Hepatocyte (in vitro differentiated cells): ENCODE measurements at regions not wholly inside any gene's neighbourhood (a gene's known extent, or its start where the extent isn't known, plus 50 kb on each side); places are given as distances from the start of the nearest gene placed in this dataset.

ENCODE experiments used
- DNase-seq: peaks from one replicate; pipeline ENCODE4 v3.0.0-alpha.2; 2016; ENCODE audit warnings: low spot score
- H2AFZ ChIP-seq: fragments of 200-600 bp; sonication (generic); 2 replicates; pipeline ENCODE4 v1.6.0; 2016; ENCODE audit warnings: antibody characterized with exemption, mild to moderate bottlenecking
- H3K27ac ChIP-seq: fragments of 200-600 bp; sonication (generic); 2 replicates; pipeline ENCODE4 v1.5.1; 2016; ENCODE audit warnings: mild to moderate bottlenecking
- H3K27me3 ChIP-seq: fragments of 200-600 bp; sonication (generic); 2 replicates; pipeline ENCODE4 v1.6.1; 2016
- H3K36me3 ChIP-seq: fragments of 200-600 bp; sonication (generic); replicated peaks from 2 replicates; pipeline ENCODE4 v1.5.1; 2016; ENCODE audit warnings: low read depth; ENCODE audit not compliant: insufficient read depth
- H3K4me1 ChIP-seq: fragments of 200-600 bp; sonication (generic); 2 replicates; pipeline ENCODE4 v1.5.1; 2016; ENCODE audit warnings: mild to moderate bottlenecking, moderate library complexity; ENCODE audit not compliant: insufficient read depth
- H3K4me2 ChIP-seq: fragments of 200-600 bp; sonication (generic); 2 replicates; pipeline ENCODE4 v1.6.0; 2016
- H3K4me3 ChIP-seq: fragments of 200-600 bp; sonication (generic); 2 replicates; pipeline ENCODE4 v1.5.1; 2016; ENCODE audit warnings: mild to moderate bottlenecking
- H3K79me2 ChIP-seq: fragments of 200-600 bp; sonication (generic); 2 replicates; pipeline ENCODE4 v1.6.0; 2017; ENCODE audit warnings: mild to moderate bottlenecking
- H3K9me2 ChIP-seq: fragments of 200-600 bp; sonication (generic); replicated peaks from 2 replicates; pipeline ENCODE4 v1.6.0; 2017; ENCODE audit warnings: mild to moderate bottlenecking; ENCODE audit not compliant: insufficient read depth
- H3K9me3 ChIP-seq: fragments of 200-600 bp; sonication (generic); 2 replicates; pipeline ENCODE4 v1.5.1; 2016; ENCODE audit warnings: low read depth, mild to moderate bottlenecking
- H4K20me1 ChIP-seq: fragments of 200-600 bp; sonication (generic); 2 replicates; pipeline ENCODE4 v1.6.0; 2016; ENCODE audit warnings: mild to moderate bottlenecking; ENCODE audit not compliant: insufficient read depth, poor library complexity, severe bottlenecking
- EZH2 ChIP-seq: fragments of 200-600 bp; sonication (generic); IDR thresholded peaks from 2 replicates; pipeline ENCODE4 v1.6.1; 2016; ENCODE audit warnings: antibody characterized with exemption, mild to moderate bottlenecking, borderline replicate concordance
- EZH2phosphoT487 ChIP-seq: fragments of 200-600 bp; sonication (generic); IDR thresholded peaks from one replicate; pipeline ENCODE4 v1.6.1; 2018; ENCODE audit warnings: antibody characterized with exemption, mild to moderate bottlenecking, low read depth, moderate library complexity; ENCODE audit not compliant: unreplicated experiment, severe bottlenecking
- WGBS: methylation state at CpG from one replicate; pipeline ENCODE4 v1.1.6; 2016; ENCODE audit warnings: low lambda C conversion rate; ENCODE audit errors: missing lambda C conversion rate; 5-methylcytosine and 5-hydroxymethylcytosine counted together
- TF ChIP-seq, protein P1 (sequence below): fragments of 200-600 bp; sonication (generic); IDR thresholded peaks from 2 replicates; pipeline ENCODE4 v1.5.1; 2016; ENCODE audit warnings: antibody characterized with exemption, mild to moderate bottlenecking; ENCODE audit not compliant: poor library complexity

DNA sequence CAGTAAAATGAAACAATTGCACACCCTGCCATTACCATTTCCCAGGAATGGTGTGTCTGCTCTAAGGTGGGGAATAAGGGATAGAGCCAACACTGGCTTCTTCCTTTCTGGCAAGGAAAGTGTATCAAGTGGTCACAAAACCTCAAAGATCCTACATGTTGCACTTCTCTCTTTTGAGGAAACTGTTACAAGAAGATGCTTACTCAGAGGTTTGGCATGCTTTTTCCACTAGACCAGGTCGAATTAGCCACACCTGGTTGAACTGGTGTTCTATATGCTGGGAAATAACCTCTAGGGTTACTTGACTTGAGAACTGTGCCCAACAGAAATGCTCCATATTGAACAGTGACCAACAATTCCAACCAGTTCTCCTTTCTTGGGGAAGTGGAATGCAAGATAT is 102.9 kb downstream of the LRRN1 start:
- Histone ChIP-seq H3K27ac (no peak overlapping the region), H3K9me3 (no peaks in the 10 kb centered on the region), H3K4me3 (no peak overlapping the region), H3K27me3 (no peaks in the 10 kb centered on the region), H2AFZ (no peak overlapping the region), H3K79me2 (no peaks in the 10 kb centered on the region), H4K20me1 (no peaks in the 10 kb centered on the region), H3K4me1 (no peaks in the 10 kb centered on the region), H3K9me2 (no peaks in the 10 kb centered on the region), H3K36me3 (no peaks in the 10 kb centered on the region), H3K4me2 (no peak overlapping the region)
- TF ChIP-seq, protein P1, sequence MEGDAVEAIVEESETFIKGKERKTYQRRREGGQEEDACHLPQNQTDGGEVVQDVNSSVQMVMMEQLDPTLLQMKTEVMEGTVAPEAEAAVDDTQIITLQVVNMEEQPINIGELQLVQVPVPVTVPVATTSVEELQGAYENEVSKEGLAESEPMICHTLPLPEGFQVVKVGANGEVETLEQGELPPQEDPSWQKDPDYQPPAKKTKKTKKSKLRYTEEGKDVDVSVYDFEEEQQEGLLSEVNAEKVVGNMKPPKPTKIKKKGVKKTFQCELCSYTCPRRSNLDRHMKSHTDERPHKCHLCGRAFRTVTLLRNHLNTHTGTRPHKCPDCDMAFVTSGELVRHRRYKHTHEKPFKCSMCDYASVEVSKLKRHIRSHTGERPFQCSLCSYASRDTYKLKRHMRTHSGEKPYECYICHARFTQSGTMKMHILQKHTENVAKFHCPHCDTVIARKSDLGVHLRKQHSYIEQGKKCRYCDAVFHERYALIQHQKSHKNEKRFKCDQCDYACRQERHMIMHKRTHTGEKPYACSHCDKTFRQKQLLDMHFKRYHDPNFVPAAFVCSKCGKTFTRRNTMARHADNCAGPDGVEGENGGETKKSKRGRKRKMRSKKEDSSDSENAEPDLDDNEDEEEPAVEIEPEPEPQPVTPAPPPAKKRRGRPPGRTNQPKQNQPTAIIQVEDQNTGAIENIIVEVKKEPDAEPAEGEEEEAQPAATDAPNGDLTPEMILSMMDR: no peak
- no peak for TF ChIP-seq EZH2
- TF ChIP-seq EZH2phosphoT487: no peak
- WGBS: 61% methylated on average over 1 of the region's 1 CpG
- no peak for DNase-seq

DNA sequence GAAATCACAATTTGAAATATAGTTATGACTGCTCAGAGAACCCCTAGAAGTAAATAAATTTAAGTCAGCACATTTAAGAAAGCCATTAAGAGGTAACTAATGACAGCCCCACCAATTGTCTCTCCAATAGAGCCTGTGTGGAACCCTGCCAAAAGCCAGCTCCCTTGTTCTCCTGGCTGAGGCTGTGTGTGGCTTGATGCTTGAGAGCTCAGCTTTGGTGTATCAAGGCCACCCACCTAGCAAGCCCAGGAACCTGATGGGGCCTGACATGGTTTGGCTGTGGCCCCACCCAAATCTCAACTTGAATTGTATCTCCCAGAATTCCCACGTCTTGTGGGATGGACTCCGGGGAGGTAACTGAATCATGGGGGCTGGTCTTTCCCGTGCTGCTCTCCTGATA is 106.9 kb downstream of the LRRN1 start:
- H3K4me1 ChIP-seq: no peaks in the 10 kb centered on the region
- H3K9me2 ChIP-seq: no peaks in the 10 kb centered on the region
- H3K4me2 ChIP-seq: no peak overlapping the region
- no peaks in the 10 kb centered on the region for H3K79me2 ChIP-seq
- H4K20me1 ChIP-seq: no peaks in the 10 kb centered on the region
- H3K9me3 ChIP-seq: no peaks in the 10 kb centered on the region
- no peaks in the 10 kb centered on the region for H3K36me3 ChIP-seq
- WGBS: 79% methylated on average over 3 of the region's 3 CpGs
- no peak overlapping the region for H3K27ac ChIP-seq
- H3K27me3 ChIP-seq: no peaks in the 10 kb centered on the region
- DNase-seq: no peak
- H2AFZ ChIP-seq: no peak overlapping the region
- TF ChIP-seq, protein P1: no peak
- no peak for TF ChIP-seq EZH2
- no peak for TF ChIP-seq EZH2phosphoT487
- no peak overlapping the region for H3K4me3 ChIP-seq

GRCh38 chr3:3907023-3907422 is 107.8 kb downstream of the LRRN1 start:
- H2AFZ ChIP-seq: no peak overlapping the region
- H4K20me1 ChIP-seq: no peaks in the 10 kb centered on the region
- H3K36me3 ChIP-seq: no peaks in the 10 kb centered on the region
- DNase-seq: no peak
- no peaks in the 10 kb centered on the region for H3K79me2 ChIP-seq
- no peaks in the 10 kb centered on the region for H3K27me3 ChIP-seq
- no peaks in the 10 kb centered on the region for H3K9me3 ChIP-seq
- no peaks in the 10 kb centered on the region for H3K9me2 ChIP-seq
- TF ChIP-seq, protein P1: no peak
- no peak for TF ChIP-seq EZH2
- TF ChIP-seq EZH2phosphoT487: no peak
- H3K4me2 ChIP-seq: no peak overlapping the region
- no peaks in the 10 kb centered on the region for H3K4me1 ChIP-seq
- no peak overlapping the region for H3K27ac ChIP-seq
- H3K4me3 ChIP-seq: no peak overlapping the region

DNA sequence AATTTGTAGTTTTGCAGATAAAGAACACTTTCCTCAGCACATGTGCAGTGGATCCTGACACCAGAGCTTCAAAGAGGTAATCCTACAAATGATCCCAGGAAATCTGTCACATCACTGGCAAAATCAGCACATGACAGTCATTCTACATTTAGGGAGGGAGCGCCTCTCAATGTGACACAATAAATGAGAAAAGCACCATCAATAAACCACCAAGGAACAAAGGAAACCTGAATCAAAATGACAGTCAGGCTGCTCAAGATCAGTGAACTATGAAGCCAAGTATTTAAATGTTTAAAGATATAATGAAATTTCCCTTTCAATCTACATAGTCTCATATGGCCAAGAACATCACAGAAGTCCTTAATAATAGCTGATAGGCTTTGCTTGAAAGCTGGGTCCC is 119.5 kb downstream of the LRRN1 start:
- WGBS: 97% methylated on average over 1 of the region's 1 CpG
- Histone ChIP-seq H3K4me2 (no peak overlapping the region), H3K36me3 (no peaks in the 10 kb centered on the region), H3K4me1 (no peaks in the 10 kb centered on the region), H4K20me1 (no peaks in the 10 kb centered on the region), H3K27ac (no peak overlapping the region), H3K79me2 (no peaks in the 10 kb centered on the region), H3K4me3 (no peak overlapping the region), H2AFZ (no peak overlapping the region), H3K9me2 (no peaks in the 10 kb centered on the region), H3K9me3 (no peaks in the 10 kb centered on the region), H3K27me3 (no peaks in the 10 kb centered on the region)
- DNase-seq: no peak
- TF ChIP-seq, protein P1: no peak
- TF ChIP-seq EZH2: no peak
- no peak for TF ChIP-seq EZH2phosphoT487
